GM18873 (cell line): ENCODE measurements at regions not wholly inside any gene's neighbourhood (a gene's known extent, or its start where the extent isn't known, plus 50 kb on each side); places are given as distances from the start of the nearest gene placed in this dataset.

Experiments used
- ATAC-seq: cut with Tn5 transposase; IDR thresholded peaks from one replicate; pipeline ENCODE4 v1.9.1; 2021; ENCODE audit warnings: mild to moderate bottlenecking, moderate library complexity, moderate number of reproducible peaks; ENCODE audit not compliant: unreplicated experiment, low FRiP score

DNA sequence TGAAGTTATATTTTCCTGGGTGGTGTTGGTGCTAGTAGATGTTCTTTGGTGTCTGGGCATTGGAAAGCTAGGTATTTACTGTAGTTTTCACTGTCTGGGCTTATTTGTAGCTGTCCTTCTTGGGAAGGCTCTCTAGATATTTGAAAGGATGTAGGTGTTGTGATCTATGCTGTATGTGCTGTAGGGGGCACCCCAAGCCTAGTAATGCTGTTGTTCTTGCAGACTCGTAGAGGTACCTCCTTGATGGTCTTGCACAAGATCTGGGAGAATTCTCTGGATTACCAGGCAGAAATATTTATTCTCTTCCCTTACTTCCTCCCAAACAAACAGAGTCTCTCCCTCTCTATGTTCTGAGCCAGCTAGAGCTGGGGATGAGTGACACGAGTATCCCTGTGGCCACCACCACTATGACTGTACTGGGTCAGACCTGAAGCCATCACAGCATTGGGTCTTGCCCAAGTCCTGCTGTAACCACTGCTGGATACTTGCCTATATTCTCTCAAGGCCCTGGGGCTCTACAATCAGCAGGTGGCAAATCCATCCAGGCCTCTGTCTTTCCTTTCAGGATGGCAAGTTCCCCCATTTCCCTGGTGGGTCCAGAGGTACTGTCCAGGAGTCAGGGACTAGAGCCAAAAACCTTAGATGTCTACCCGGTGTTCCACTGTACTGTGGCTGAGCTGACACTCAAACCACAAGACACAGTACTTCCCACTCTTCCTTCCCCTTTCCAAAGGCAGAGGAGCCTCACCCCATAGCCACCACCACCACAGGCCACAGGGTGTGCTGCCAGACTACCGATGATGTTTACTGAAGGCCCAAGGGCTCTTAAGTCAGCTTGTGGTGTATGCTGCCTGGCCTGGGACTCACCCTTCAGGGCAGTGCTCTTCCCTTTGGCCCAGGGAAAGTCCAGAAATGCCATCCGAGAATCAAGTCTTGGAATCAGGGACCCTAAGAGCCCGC lies 195.2 kb upstream of the DPPA4 start:
- no peak for ATAC-seq

GRCh38 chr3:109545746-109546145 lies 208.4 kb upstream of the DPPA4 start:
- ATAC-seq = no peak

DNA sequence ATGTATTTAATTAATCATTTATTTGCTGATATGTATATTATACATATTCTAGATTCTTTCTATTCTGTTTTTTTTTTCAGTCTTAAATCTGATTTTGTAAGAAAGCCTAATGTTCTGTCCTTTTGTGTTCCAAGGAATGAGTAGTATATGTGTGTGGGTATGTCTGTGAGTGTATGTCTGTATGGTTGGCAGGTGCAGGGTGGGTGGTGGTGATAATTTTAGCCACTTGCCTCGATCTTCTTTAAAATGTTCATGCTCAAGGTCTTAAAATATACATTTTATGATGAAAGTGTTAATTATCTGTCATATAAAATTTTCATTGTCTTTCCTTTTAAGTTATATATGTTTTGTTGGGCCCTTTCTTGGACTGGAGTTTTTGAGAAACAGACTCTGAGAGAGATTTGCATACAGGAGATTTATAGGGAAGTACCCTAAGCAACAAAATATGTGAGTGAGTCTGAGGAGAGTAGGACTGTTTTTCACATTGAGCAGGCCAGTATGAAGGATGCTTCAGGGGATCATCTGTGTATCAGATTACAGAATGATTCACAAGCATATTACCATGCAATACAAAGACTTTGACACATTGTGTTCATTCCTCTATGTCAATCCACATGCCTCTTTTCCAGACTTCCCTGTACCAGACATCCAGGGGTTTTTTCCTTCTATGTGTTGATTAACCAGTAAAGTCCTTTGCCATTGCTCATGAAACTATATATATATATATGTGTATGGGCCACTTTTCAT lies 211.0 kb upstream of the DPPA4 start:
- no peak for ATAC-seq

DNA sequence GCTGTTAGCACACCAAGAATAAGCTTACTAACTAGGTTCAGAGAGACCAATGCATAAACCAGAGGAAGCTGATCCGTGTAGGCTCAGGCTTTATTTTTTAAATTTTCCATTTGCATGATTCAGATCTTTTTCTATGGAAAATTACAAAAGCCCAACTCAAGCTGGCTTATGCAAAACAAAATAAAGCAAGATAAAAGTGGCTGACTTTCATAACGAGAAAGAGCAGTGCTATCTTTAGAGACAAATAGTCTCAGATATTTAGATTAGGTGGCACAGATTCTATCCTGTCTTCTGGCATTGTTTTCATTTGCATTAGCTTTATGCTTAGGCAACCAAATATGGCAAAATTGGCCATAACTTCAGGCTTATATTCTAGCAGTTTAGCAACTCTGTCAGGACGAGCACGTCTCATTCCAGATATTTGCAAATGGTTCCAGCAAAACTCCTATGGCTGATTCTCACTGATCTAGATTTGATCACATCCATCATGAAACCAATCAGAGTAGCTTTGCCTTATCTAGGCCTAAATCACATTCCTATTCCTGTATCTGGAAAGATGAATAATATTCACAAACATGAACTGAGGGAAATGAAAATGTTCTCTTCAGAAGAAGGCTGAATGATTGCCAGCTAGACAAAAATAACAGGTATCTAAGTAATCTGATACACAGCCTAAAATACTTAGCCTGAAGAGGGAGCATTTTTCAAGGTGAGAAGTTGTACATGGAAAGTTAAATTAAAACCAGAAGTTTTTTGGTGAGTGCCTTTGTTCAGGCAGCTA lies 216.4 kb upstream of the DPPA4 start:
- ATAC-seq = no peak

GRCh38 chr3:109559389-109559788 lies 222.0 kb upstream of the DPPA4 start:
- ATAC-seq = no peak

GRCh38 chr3:109563149-109563548 lies 225.8 kb upstream of the DPPA4 start:
- ATAC-seq = no peak

DNA sequence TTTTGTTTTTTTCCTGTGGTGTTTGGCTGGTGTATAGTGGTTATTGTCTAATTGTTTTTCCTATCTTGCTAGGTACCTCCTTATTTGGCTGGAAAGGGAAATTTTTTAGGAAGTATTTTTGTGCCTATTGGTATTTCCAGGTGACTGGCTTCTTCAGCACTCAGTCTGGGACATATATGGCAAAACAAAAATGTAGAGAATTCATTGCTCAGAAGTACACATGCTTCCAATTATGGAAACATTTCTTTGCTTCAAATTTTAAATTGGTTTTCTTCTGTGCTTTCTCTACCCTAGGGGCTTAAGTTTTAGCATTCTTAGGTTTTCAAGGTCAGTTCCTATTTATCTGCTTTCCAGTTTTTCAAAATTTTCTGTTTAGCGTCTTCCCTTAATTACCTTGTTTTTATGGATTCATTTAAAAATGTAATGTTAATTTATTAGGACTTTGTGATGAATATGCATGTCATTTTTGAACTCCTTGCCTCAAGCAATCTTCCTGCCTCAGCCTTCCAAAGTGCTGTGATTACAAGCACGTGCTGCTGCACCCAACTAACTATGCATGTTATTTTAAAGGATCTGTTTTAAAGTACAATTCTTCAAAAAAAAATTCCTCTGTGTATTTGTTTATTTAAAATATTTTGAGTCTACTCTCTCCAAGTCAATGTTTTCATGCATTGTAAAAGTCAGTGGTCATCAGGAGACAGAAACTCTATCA lies 231.9 kb upstream of the DPPA4 start:
- no peak for ATAC-seq

GRCh38 chr3:109570408-109570807 lies 233.1 kb upstream of the DPPA4 start:
- no peak for ATAC-seq

GRCh38 chr3:109572301-109572700 lies 235.0 kb upstream of the DPPA4 start:
- no peak for ATAC-seq

DNA sequence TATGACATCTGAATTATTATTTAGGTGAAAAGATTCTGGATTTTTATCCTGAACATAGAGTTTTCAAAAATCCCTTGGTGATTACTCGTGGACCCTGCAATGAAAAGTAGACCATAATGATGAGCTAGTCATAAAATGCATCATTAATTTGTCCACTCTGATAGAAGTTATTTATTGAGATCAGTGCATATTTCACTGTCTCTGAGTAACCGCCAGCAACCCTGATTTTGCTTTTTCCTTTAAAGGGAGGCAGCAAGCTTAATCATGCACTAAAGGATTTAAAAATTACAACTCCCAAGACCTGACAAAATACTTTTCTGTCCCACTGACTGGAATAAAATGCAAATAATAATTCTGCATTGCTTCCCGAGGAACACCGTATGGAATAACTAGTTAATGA lies 259.6 kb upstream of the DPPA4 start:
- no peak for ATAC-seq

DNA sequence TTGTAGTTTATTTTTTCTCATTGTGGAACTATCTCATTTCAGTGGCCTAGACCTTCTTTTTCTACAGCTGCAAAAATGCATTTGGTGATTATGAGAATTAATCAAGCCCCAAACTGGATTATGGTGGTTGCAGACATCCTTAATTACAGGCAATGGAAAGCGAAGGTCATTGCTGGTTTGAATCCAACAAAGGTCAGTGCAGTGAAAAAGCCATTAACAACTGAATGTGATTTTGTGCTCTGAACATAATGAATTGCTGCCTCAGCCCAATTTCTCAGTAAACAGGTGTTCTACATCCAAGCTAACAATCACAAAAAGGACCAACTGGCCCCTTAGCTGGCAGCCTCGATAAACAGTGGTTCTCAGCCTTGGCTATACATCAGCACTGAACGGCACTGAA lies 260.1 kb upstream of the DPPA4 start:
- ATAC-seq = no peak

DNA sequence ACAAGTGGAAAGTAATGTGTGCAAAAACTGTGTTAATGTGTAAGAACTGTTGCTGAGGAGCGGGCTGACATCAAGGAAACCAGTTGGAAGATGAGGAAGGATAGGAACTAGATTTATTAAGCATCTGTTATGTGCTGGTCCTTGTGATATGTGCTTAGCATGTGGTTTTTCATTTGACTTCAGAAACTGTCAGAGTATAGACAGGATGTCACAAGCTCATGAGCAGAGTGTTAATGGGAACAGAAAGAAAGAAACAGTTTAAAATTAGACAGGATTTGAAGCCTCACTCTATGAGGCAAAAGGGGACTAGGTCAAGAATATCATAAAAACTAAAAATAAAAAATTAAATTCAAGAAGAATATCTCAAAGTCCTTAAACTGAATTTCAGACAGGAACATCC lies 270.6 kb upstream of the DPPA4 start:
- ATAC-seq = no peak

DNA sequence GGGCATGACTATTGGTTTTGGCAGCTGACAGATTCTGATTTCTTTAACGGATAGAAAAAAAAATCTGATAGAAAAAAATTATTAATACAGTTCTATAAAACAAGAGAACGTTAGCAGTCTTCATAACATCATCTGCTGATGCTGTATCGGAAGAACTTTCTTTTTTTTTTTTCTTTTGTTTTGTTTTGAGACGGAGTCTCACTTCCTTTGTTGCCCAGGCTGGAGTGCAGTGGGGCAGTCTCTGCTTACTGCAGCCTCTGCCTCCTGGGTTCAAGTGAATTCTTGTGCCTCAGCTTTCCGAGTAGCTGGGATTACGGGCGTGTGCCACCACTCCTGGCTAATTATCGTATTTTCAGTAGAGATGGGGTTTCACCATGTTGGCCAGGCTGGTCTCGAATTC lies 271.2 kb upstream of the DPPA4 start:
- no peak for ATAC-seq

DNA sequence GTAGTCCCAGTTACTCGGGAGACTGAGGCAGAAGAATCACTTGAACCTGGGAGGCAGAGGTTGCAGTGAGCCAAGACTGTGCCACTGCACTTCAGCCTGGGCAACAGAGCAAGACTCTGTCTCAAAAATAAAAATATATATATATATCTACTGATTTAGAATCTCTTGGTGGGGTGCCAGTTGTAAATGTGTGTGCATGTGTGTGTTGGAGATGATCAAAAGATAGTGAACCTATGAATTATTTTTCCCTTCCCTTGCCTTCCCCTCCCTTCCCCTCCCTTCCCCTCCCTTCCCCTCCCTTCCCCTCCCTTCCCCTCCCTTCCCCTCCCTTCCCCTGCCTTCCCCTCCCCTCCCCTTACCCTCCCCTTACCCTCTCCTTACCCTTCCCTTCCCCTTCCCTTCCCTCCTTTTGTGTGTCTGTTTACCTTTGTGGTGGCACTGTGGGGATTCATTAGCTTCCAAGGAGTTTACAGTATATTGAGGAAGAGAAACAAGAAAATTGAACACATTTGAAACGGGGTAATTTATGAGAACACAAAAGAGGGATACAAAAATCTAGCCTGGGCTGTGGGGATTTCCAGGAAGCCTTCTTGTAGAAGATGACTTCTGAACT lies 281.5 kb upstream of the DPPA4 start:
- no peak for ATAC-seq

GRCh38 chr3:109631897-109632296 lies 294.6 kb upstream of the DPPA4 start:
- ATAC-seq = no peak

DNA sequence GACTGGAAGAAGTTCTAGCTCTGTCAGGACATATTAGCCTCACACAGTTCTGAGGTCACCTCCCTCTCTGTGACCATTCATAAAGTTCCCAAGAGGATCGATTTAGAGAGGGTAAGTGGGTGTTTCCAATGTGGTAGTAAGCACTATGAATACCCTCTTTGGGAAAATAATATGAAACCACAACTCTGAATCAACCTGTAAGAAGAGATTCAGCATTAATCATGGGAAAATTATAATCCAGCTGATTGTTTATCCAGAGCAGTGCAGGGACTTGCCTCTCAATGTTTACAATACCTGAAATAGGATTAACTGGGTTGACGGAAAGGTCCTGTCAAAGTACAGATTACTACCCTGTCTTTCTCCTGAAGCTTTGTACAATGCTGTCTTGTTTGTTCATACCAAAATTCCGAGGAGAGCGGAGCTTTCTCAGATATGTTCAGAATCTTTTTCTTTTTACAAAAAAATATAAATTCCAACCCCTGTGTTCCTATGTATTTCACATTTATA lies 302.9 kb upstream of the DPPA4 start:
- ATAC-seq = no peak

GRCh38 chr3:109642025-109642424 lies 304.7 kb upstream of the DPPA4 start:
- ATAC-seq = no peak

- no peak for ATAC-seq
These were observed 306.2 kb upstream of the DPPA4 start for GRCh38 chr3:109643590-109643989.

DNA sequence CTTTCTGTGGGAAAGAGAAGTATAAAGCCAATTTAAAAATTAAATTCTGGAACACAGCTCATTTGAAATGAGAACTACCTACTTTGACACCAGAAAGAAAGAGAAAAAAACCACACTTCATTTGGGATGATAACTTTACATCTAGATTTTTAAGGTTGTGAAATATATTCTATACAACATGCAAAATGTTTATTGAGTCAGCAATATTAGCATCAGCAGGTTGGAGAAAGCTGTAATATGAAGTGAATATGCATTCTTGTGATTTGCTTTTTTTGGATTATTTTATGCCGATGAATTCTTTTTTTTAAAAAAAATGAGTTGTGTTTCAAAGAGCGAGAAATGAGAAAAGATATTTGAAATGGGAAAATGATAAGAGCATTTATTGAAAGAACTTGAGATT lies 307.0 kb upstream of the DPPA4 start:
- ATAC-seq = no peak

DNA sequence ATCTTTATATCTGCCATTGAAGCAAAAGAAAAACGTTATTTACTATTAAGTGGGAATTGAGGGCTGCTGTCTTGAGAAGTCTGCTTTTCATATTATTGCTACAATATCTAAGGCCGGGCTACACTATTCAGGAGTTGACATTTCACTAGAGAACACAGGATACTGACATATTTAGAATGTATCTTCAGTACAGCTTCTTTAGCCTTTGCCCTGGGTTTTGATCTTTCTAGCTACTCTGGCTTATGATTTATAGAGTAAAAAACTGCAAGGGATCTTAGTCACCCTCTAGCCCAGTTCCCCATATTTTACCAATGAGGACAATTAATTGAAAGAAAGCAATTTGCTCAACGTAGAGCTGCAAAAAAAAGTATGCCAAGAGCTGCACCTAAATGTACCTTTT lies 307.4 kb upstream of the DPPA4 start:
- ATAC-seq = no peak
